Embryonic facial prominence (tissue), 1 donor: ENCODE measurements at regions not wholly inside any gene's neighbourhood (a gene's known extent, or its start where the extent isn't known, plus 50 kb on each side); places are given as distances from the start of the nearest gene placed in this dataset.

Source experiments
- DNase-seq: peaks from one replicate; pipeline ENCODE4 v3.0.0-alpha.2; 2016; ENCODE audit errors: extremely low spot score

- no peak for DNase-seq
These were observed 52.8 kb upstream of the EPB41L3 start for GRCh38 chr18:5596585-5596984.
